Mesodermal cell (in vitro differentiated cells): ENCODE measurements at regions not wholly inside any gene's neighbourhood (a gene's known extent, or its start where the extent isn't known, plus 50 kb on each side); places are given as distances from the start of the nearest gene placed in this dataset.
"Not testable (repeated sequence)": the region's sequence is repeated elsewhere in the genome, so short reads cannot be mapped to it uniquely, and the experiment has no call there.

ENCODE experiments used
- H3K27ac ChIP-seq: 2 replicates; pipeline ENCODE4 v1.7.0; 2013; ENCODE audit warnings: mild to moderate bottlenecking, low read depth, low read length, moderate library complexity; ENCODE audit not compliant: severe bottlenecking
- H3K36me3 ChIP-seq: 2 replicates; pipeline ENCODE4 v1.7.1; 2013; ENCODE audit warnings: mild to moderate bottlenecking, low read length, moderate library complexity; ENCODE audit not compliant: control insufficient read depth, insufficient read depth
- H3K4me1 ChIP-seq: one replicate; pipeline ENCODE4 v1.7.1; 2013; ENCODE audit warnings: mild to moderate bottlenecking, low read length; ENCODE audit not compliant: insufficient read depth, control insufficient read depth, poor library complexity, severe bottlenecking
- H3K4me3 ChIP-seq: 2 replicates; pipeline ENCODE4 v1.7.0; 2013; ENCODE audit warnings: low read length, control low read depth, mild to moderate bottlenecking; ENCODE audit not compliant: insufficient read depth, poor library complexity, severe bottlenecking; ENCODE audit errors: extremely low read depth
- H3K9me3 ChIP-seq: 2 replicates; pipeline ENCODE4 v1.7.1; 2013; ENCODE audit warnings: mild to moderate bottlenecking, low read length, moderate library complexity; ENCODE audit not compliant: control insufficient read depth
- WGBS, 2 experiments: methylation state at CpG; one replicate each; pipeline ENCODE4 v1.1.5; 2013; ENCODE audit warnings: missing lambda C conversion rate in 2 of 2; ENCODE audit not compliant: insufficient coverage in 2 of 2; 5-methylcytosine and 5-hydroxymethylcytosine counted together

DNA sequence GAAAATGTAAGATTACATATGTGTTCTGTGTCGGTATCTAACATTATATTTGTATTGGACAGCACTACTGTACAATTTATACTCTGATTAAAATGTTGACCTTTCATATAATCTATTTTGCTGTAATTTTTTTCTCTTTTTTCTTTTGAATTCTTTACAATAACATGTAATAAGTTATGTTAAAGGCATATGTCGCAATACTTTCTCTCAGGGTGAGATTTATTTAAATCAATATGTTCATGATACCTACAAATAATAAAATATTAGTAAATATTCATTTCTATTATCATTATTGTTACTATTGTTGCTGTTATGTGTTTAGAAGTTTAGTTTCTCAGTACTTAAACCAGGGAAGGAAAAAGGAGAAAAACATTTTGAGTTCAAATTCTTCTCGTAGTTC is 807.4 kb downstream of the STIM2 start:
- Histone ChIP-seq H3K4me3 (no peak overlapping the region), H3K4me1 (no peaks in the 10 kb centered on the region), H3K27ac (no peak overlapping the region), H3K9me3 (no peaks in the 10 kb centered on the region), H3K36me3 (no peaks in the 10 kb centered on the region)
- WGBS, 2 experiments = no CpG with 5 or more reads among the region's 3 CpGs

GRCh38 chr4:27678027-27678426 is 817.4 kb downstream of the STIM2 start:
- Histone ChIP-seq H3K4me3 (no peak overlapping the region), H3K9me3 (no peaks in the 10 kb centered on the region), H3K4me1 (no peaks in the 10 kb centered on the region), H3K27ac (no peak overlapping the region), H3K36me3 (no peaks in the 10 kb centered on the region)
- no CpG with 5 or more reads among the region's 1 CpG for WGBS, 2 experiments

DNA sequence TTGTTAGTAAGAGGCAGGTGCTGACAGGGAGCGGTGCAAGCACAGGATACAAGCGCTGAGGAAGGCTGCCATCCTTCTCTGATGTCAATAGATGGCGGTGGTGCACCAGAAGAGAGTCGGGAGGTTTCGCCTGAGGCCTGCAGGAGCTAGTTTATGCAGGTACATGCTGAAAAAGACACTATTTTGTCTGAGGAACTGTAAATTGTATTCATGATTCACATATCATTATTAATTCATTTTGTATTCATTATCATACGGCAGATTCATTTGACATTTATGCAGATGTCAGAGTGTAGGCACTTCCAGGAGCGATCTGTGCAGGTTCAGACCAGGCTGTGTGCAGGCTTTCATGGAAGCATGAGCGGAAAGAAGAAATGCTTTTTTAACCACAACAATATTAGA is 824.0 kb downstream of the STIM2 start:
- WGBS, 2 experiments = 30% methylated on average over 5 to 6 of the region's 8 CpGs

GRCh38 chr4:27685091-27685490 is 824.5 kb downstream of the STIM2 start:
- Histone ChIP-seq H3K4me1 (no peaks in the 10 kb centered on the region), H3K27ac (no peak overlapping the region), H3K36me3 (no peaks in the 10 kb centered on the region), H3K9me3 (no peaks in the 10 kb centered on the region), H3K4me3 (no peak overlapping the region)
- no CpG with 5 or more reads among the region's 1 CpG for WGBS, 2 experiments

More for the DNA sequence above, 824.0 kb downstream of the STIM2 start:
- no peaks in the 10 kb centered on the region for H3K4me1 ChIP-seq
- no peak overlapping the region for H3K27ac ChIP-seq
- H3K9me3 ChIP-seq = no peaks in the 10 kb centered on the region
- H3K4me3 ChIP-seq = no peak overlapping the region
- H3K36me3 ChIP-seq = no peaks in the 10 kb centered on the region

GRCh38 chr4:27685947-27686346 is 825.3 kb downstream of the STIM2 start:
- Histone ChIP-seq H3K9me3 (no peaks in the 10 kb centered on the region), H3K4me3 (no peak overlapping the region), H3K4me1 (no peaks in the 10 kb centered on the region), H3K36me3 (no peaks in the 10 kb centered on the region), H3K27ac (no peak overlapping the region)

DNA sequence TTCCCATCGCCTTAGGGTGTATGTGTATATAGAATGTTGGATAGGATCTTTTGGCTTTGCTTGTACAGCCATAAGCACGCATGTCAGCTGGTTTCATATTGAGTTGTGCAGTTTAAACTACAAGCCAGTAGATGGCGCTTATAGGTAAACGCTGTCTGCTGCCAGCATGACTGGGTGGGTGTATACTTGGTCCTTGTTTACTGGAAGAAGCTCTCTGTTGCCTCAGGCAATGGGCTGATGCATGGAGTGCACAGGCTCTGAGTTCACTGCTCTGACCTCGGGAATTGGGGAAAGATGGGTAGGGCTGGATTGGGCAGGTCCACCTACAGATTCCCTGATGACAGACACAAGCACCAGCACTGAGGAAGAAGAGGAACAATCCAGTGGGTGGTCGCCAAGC is 831.5 kb downstream of the STIM2 start:
- WGBS, 2 experiments = 33% methylated on average over 3 to 4 of the region's 6 CpGs
- H3K4me1 ChIP-seq = no peaks in the 10 kb centered on the region
- no peak overlapping the region for H3K27ac ChIP-seq
- no peaks in the 10 kb centered on the region for H3K36me3 ChIP-seq
- no peaks in the 10 kb centered on the region for H3K9me3 ChIP-seq
- H3K4me3 ChIP-seq = no peak overlapping the region

DNA sequence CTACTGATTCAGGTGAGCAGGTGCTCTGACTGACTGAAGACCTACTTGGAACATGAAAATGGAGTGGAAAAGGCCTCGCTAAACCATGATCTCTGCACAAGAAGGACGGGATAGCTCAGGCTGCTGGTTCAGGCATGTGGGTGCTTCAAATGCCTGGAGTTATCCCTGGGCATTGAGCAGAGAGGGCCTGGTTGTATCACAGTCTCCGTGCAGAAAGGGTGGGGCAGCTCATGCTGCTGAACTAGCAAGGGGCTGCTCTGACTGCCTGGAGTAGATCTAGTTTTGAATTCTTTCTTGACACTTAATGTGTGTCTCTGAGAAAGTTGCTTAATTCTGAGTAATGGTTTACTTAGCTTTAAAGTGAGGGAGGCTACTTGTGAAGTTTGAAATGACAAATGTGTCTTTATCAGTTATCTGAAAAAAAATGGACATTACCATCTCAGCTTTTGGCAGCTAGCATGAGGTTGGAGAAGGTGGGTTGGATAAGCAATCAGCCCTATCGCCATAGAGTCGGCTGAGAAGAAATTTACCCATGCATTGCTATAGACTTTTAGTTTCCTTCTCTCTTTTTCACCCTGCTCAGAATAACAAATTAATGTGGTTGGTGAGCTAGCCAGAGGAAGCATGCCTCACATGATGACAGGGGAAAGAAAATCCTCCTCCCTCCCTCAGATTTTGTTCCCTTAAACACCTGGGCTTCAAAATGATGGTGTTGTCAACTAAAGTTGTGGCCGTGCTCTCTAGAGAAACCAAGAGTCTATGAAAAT is 832.4 kb downstream of the STIM2 start:
- Histone ChIP-seq H3K9me3 (no peaks in the 10 kb centered on the region), H3K4me1 (no peaks in the 10 kb centered on the region), H3K4me3 (no peak overlapping the region), H3K36me3 (no peaks in the 10 kb centered on the region), H3K27ac (no peak overlapping the region)
- WGBS, 2 experiments = 92 to 94% methylated on average over 2 to 3 of the region's 6 CpGs

DNA sequence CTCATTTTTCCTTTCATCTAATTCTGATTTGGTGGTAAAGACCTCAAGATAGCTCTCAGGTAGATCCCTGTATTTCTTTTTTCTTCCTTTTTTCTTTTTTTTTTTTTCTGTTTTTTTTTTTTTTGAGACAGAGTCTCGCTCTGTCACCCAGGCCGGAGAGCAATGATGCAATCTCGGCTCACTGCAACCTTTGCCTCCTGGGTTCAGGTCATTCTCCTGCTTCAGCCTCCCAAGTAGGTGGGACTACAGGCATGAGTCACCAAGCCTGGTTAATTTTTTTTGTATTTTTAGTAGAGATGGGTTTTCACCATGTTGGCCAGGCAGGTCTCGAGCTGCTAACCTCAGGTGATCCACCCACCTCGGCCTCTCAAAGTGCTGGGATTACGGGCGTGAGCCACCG is 835.6 kb downstream of the STIM2 start:
- H3K4me3 ChIP-seq, H3K4me1 ChIP-seq, H3K9me3 ChIP-seq, H3K36me3 ChIP-seq, H3K27ac ChIP-seq: not testable (repeated sequence)
- 94 to 100% methylated on average over 1 to 3 of the region's 8 CpGs for WGBS, 2 experiments

DNA sequence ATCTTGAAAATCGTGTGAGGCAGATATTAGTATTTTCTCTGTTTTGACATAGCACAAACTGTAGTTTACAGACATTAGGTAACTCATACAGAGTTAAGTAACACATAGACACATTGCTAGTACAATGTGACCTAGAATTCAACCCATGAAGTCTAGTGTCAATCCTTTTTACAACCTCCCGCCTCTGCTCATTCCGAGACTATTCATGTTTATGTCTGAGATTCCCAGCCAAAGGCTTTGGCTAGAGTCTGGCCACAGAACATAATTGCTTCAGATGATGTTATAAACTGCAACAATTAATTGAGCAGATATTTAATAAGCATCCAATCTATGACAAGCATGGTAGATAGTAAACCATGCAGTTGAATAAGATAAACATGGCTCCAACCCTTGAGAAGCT is 841.0 kb downstream of the STIM2 start:
- Histone ChIP-seq H3K9me3 (no peaks in the 10 kb centered on the region), H3K4me3 (no peak overlapping the region), H3K4me1 (no peaks in the 10 kb centered on the region), H3K27ac (no peak overlapping the region), H3K36me3 (no peaks in the 10 kb centered on the region)
- 87 to 100% methylated on average over 1 to 2 of the region's 3 CpGs for WGBS, 2 experiments

GRCh38 chr4:27702730-27703431 is 842.2 kb downstream of the STIM2 start:
- H3K4me3 ChIP-seq = no peak overlapping the region
- no peaks in the 10 kb centered on the region for H3K36me3 ChIP-seq
- no peaks in the 10 kb centered on the region for H3K4me1 ChIP-seq
- no peaks in the 10 kb centered on the region for H3K9me3 ChIP-seq
- 76% methylated on average over 3 of the region's 5 CpGs; no CpG with 5 or more reads in 1 of the 2 experiments for WGBS, 2 experiments
- H3K27ac ChIP-seq = no peak overlapping the region

DNA sequence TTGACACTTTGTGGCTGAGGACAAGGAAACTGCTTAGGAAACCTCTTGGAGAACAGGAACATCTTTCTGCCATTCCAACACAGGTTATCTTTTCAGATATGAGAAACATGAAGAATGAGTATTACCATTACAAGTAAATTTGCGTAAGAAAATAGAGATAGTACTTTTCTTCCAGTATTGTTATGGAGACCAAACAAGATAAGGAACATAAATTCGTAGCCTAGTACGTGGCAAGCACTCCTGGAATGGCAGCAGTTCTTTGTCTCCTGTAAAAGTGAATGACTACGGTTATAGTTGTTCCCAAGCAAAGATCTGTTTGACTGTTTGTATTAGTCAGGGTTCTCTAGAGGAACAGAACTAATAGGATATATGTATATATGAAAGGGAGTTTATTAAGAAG is 843.1 kb downstream of the STIM2 start:
- no peaks in the 10 kb centered on the region for H3K36me3 ChIP-seq
- no peak overlapping the region for H3K4me3 ChIP-seq
- no peaks in the 10 kb centered on the region for H3K9me3 ChIP-seq
- 82 to 84% methylated on average over 3 of the region's 4 CpGs for WGBS, 2 experiments
- no peaks in the 10 kb centered on the region for H3K4me1 ChIP-seq
- no peak overlapping the region for H3K27ac ChIP-seq
